NB4 (cell line): ENCODE measurements at regions not wholly inside any gene's neighbourhood (a gene's known extent, or its start where the extent isn't known, plus 50 kb on each side); places are given as distances from the start of the nearest gene placed in this dataset.

Experiments used
- DNase-seq: peaks from one replicate; pipeline ENCODE4 v3.0.0; 2010; ENCODE audit warnings: low read depth
- H3K4me3 ChIP-seq: one replicate; pipeline ENCODE4 v1.5.1; 2011; ENCODE audit warnings: mild to moderate bottlenecking, low read depth, low read length, moderate library complexity
- MYC ChIP-seq: IDR thresholded peaks from 2 replicates; pipeline ENCODE4 v1.6.1; 2011; ENCODE audit warnings: low read depth, low read length
- POLR2A ChIP-seq: IDR thresholded peaks from 2 replicates; pipeline ENCODE4 v1.6.1; 2011; ENCODE audit warnings: mild to moderate bottlenecking; ENCODE audit not compliant: insufficient read length; ENCODE audit errors: extremely low read depth
- TF ChIP-seq, protein P1 (sequence below): IDR thresholded peaks from 2 replicates; pipeline ENCODE4 v1.6.1; 2011; ENCODE audit warnings: low read depth, low read length
- TF ChIP-seq, protein P2 (sequence below): IDR thresholded peaks from one replicate; pipeline ENCODE4 v1.5.1; 2012; ENCODE audit warnings: low read depth, low read length

DNA sequence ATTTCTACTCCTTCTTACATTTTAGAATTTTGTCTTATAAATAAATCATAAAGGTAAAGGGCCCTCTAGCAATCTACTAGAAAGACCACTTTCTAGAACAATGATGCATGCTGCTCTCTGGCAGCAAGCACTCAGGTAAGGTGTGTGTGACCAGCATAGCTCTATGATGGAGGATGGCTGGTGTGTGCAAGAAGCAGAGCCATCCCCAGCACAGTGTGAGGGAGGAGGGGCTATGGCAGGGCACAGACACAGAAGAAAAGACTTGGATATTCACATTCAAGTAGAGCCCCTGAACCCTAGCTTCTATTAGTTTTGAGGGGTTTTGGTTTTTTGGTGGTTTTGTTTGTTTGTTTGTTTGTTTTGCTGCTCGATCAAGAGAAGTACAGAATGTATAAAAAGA is 277.1 kb upstream of the CCDC54 start:
- TF ChIP-seq, protein P1, sequence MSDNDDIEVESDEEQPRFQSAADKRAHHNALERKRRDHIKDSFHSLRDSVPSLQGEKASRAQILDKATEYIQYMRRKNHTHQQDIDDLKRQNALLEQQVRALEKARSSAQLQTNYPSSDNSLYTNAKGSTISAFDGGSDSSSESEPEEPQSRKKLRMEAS: no peak
- no peak overlapping the region for H3K4me3 ChIP-seq
- DNase-seq: no peak

DNA sequence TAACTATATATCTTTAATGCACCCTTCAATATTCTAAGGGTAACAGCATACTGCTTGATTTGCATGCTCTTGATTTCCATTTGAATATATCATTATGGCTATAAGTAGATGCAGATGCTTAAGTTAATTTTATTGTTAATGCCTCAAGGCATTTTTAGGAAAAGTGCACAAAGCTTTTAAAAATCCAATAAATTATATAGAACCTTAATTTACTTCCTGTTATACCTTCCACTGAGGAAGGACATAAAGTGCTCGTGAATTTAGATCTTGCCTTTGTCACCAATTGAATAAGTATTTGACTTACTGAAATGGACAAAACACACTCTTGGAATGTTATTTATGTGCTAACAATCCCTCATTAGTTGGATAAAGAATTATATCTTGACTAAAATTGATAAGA is 276.7 kb upstream of the CCDC54 start:
- TF ChIP-seq, protein P2, sequence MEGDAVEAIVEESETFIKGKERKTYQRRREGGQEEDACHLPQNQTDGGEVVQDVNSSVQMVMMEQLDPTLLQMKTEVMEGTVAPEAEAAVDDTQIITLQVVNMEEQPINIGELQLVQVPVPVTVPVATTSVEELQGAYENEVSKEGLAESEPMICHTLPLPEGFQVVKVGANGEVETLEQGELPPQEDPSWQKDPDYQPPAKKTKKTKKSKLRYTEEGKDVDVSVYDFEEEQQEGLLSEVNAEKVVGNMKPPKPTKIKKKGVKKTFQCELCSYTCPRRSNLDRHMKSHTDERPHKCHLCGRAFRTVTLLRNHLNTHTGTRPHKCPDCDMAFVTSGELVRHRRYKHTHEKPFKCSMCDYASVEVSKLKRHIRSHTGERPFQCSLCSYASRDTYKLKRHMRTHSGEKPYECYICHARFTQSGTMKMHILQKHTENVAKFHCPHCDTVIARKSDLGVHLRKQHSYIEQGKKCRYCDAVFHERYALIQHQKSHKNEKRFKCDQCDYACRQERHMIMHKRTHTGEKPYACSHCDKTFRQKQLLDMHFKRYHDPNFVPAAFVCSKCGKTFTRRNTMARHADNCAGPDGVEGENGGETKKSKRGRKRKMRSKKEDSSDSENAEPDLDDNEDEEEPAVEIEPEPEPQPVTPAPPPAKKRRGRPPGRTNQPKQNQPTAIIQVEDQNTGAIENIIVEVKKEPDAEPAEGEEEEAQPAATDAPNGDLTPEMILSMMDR: no peak
- no peak for TF ChIP-seq MYC
- TF ChIP-seq, protein P1: no peak
- TF ChIP-seq POLR2A: no peak
- no peak for DNase-seq
- no peak overlapping the region for H3K4me3 ChIP-seq

- TF ChIP-seq, protein P1: no peak
- TF ChIP-seq, protein P2: no peak
- TF ChIP-seq POLR2A: no peak
- no peak for TF ChIP-seq MYC
- no peak overlapping the region for H3K4me3 ChIP-seq
- no peak for DNase-seq
Measured at GRCh38 chr3:107103786-107104185, 273.5 kb upstream of the CCDC54 start.

GRCh38 chr3:107106316-107106715 is 270.9 kb upstream of the CCDC54 start:
- TF ChIP-seq MYC: no peak
- TF ChIP-seq, protein P2: no peak
- DNase-seq: no peak
- H3K4me3 ChIP-seq: no peak overlapping the region

GRCh38 chr3:107106907-107107306 is 270.3 kb upstream of the CCDC54 start:
- H3K4me3 ChIP-seq: no peak overlapping the region
- no peak for DNase-seq
- no peak for TF ChIP-seq MYC
- TF ChIP-seq, protein P2: no peak
- TF ChIP-seq, protein P1: no peak
- no peak for TF ChIP-seq POLR2A

DNA sequence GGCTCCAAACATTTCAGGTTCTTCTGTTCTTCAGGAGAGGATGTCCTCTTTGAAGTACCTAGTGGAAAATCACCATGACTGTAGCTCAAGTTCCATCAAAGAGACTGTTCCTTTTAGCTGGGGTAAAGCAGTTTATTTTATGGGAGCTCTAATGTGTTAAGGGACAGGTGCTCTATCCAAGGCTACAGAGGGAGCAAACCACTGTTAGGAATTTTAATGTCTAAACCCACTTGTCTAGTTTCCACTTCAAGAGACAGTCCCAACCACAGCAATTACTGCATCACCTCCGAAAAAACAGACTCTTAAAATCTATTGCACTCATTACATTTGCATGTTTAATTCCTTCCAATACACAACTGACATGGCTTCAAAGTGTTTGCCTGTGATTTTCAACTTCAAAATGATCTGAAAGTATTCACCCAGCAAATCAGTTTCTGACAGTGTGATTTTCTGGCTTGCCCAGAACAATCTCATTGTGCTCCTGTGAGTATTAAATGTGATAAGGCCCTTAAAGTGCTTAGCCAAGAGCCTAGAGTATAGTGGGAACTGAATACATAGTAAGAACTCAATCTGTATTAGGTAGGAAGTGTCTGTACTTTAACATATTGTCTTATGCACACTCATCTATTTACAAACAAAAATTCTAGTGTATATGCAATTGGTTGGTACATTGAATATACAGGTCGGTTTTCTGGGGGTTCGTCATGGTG is 266.5 kb upstream of the CCDC54 start:
- DNase-seq: no peak
- H3K4me3 ChIP-seq: no peak overlapping the region
- no peak for TF ChIP-seq MYC
- TF ChIP-seq, protein P1: no peak
- TF ChIP-seq POLR2A: no peak
- TF ChIP-seq, protein P2: no peak
